HCT116 (cell line): ENCODE measurements at regions not wholly inside any gene's neighbourhood (a gene's known extent, or its start where the extent isn't known, plus 50 kb on each side); places are given as distances from the start of the nearest gene placed in this dataset.

Experiments used
- ATF3 ChIP-seq: IDR thresholded peaks from 2 replicates; pipeline ENCODE4 v1.6.1; 2012
- CTCF ChIP-seq, 3 experiments: fragments of 200-600 bp in 1 of 3; sonication (generic) in 1 of 3; IDR thresholded peaks in 2 of 3; conservative IDR thresholded peaks in 1 of 3; 2 replicates each; pipeline ENCODE4 v1.5.1; 2012 to 2017; ENCODE audit warnings: low read depth in 2 of 3, low read length in 2 of 3, antibody characterized with exemption in 1 of 3, borderline replicate concordance in 1 of 3, control low read depth in 1 of 3, mild to moderate bottlenecking in 1 of 3, mixed read lengths in 1 of 3, mixed run types in 1 of 3, moderate library complexity in 1 of 3; ENCODE audit not compliant: insufficient read depth in 1 of 3
- EZH2 ChIP-seq: fragments of 200-600 bp; sonication (generic); IDR thresholded peaks from 2 replicates; pipeline ENCODE4 v1.6.1; 2017; ENCODE audit warnings: antibody characterized with exemption, mixed run types
- EZH2phosphoT487 ChIP-seq: fragments of 200-600 bp; IDR thresholded peaks from 2 replicates; pipeline ENCODE4 v1.6.1; 2018; ENCODE audit warnings: antibody characterized with exemption, borderline replicate concordance
- POLR2A ChIP-seq: IDR thresholded peaks from 2 replicates; pipeline ENCODE4 v1.7.0; 2011; ENCODE audit warnings: borderline replicate concordance; ENCODE audit not compliant: insufficient read depth, insufficient read length; ENCODE audit errors: extremely low read depth
- POLR2AphosphoS5 ChIP-seq: IDR thresholded peaks from 2 replicates; pipeline ENCODE4 v1.6.1; 2011; ENCODE audit warnings: mild to moderate bottlenecking, low read depth, low read length, moderate library complexity
- SIN3A ChIP-seq: IDR thresholded peaks from 2 replicates; pipeline ENCODE4 v1.6.1; 2012; ENCODE audit warnings: low read depth
- SP1 ChIP-seq: IDR thresholded peaks from 2 replicates; pipeline ENCODE4 v1.6.1; 2012; ENCODE audit warnings: low read depth
- YY1 ChIP-seq: IDR thresholded peaks from 2 replicates; pipeline ENCODE4 v1.6.1; 2011; ENCODE audit warnings: low read length, low read depth, moderate library complexity, mild to moderate bottlenecking; ENCODE audit not compliant: insufficient replicate concordance; ENCODE audit errors: extremely low read depth

- TF ChIP-seq CTCF (IDR thresholded peaks at IDR 0.05 in 2 of 3, conservative IDR thresholded peaks at IDR 0.05 in 1 of 3; ENCODE audit: borderline replicate concordance in 1 of 3, insufficient read depth in 1 of 3, low read depth in 2 of 3, low read length in 2 of 3) = no peak
- TF ChIP-seq POLR2AphosphoS5 = no peak
- TF ChIP-seq POLR2A = no peak
- no peak for TF ChIP-seq EZH2
- no peak for TF ChIP-seq EZH2phosphoT487
- TF ChIP-seq YY1 = no peak
- no peak for TF ChIP-seq SIN3A
- TF ChIP-seq ATF3 = no peak
- TF ChIP-seq SP1 = no peak
Observed at GRCh38 chr21:25183577-25183976, 423.7 kb downstream of the MRPL39 start.
